DND-41 (cell line): ENCODE measurements at regions not wholly inside any gene's neighbourhood (a gene's known extent, or its start where the extent isn't known, plus 50 kb on each side); places are given as distances from the start of the nearest gene placed in this dataset.

Source experiments
- EZH2 ChIP-seq: IDR thresholded peaks from 3 replicates; pipeline ENCODE4 v1.6.1; 2012; ENCODE audit warnings: borderline replicate concordance, low read depth, mild to moderate bottlenecking, moderate library complexity, low read length, inconsistent platforms; ENCODE audit not compliant: severe bottlenecking
- TF ChIP-seq, protein P1 (sequence below): IDR thresholded peaks from 2 replicates; pipeline ENCODE4 v1.5.1; 2012; ENCODE audit warnings: borderline replicate concordance, low read length, moderate library complexity, mild to moderate bottlenecking; ENCODE audit not compliant: poor library complexity, severe bottlenecking; ENCODE audit errors: extremely low read depth

DNA sequence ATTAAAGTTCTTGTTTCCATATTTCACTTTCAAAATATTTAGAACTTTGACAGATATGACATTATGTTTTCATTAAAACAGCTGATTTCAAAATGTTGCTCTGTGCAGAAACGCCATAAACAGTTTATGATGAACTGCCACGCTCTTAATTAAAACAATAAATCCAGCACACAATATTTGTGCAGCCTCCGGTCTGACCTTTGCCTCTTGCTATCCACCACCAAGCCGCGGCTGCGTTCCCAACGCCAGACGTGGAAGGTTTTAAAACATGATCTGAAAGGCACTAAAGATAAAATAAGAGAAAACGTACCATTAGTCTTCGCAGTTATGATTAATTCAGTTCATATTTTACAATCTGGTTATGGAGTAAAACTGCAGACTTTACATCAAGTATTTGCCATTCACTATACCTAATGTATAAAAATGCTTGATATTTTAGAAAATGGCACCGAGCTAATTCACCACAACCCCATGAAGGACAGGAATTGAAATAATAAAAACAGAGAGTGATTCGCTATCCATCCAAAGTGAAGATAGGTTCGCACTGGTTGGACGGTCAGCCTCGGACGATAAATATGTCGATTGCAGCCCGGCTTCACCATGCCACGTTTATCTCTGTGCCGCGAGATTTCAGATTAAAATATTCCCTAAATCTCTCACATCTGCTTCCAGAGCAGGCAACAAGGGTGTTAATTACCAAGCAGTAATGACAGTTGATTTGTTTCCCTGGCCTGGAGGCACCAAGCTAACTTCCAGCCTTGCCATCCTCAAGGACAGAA lies 103.3 kb upstream of the ZNF507 start:
- TF ChIP-seq, protein P1, sequence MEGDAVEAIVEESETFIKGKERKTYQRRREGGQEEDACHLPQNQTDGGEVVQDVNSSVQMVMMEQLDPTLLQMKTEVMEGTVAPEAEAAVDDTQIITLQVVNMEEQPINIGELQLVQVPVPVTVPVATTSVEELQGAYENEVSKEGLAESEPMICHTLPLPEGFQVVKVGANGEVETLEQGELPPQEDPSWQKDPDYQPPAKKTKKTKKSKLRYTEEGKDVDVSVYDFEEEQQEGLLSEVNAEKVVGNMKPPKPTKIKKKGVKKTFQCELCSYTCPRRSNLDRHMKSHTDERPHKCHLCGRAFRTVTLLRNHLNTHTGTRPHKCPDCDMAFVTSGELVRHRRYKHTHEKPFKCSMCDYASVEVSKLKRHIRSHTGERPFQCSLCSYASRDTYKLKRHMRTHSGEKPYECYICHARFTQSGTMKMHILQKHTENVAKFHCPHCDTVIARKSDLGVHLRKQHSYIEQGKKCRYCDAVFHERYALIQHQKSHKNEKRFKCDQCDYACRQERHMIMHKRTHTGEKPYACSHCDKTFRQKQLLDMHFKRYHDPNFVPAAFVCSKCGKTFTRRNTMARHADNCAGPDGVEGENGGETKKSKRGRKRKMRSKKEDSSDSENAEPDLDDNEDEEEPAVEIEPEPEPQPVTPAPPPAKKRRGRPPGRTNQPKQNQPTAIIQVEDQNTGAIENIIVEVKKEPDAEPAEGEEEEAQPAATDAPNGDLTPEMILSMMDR, result no peak
- TF ChIP-seq EZH2, result no peak
